ENCODE measurements at regions not wholly inside any gene's neighbourhood (a gene's known extent, or its start where the extent isn't known, plus 50 kb on each side); places are given as distances from the start of the nearest gene placed in this dataset.

GRCh38 chr9:11546231-11546630, 933.4 kb upstream of the PTPRD start:
- Histone ChIP-seq H3K27ac (no peak overlapping the region), H3K36me3 (no peaks in the 10 kb centered on the region), H3K4me3 (no peak overlapping the region), H3K27me3 (no peaks in the 10 kb centered on the region), H3K4me1 (no peaks in the 10 kb centered on the region), H3K9me3 (no peaks in the 10 kb centered on the region)
- TF ChIP-seq POLR2A (IDR thresholded peaks at IDR 0.05) (no peak), CTCF (IDR thresholded peaks at IDR 0.05) (no peak)
- DNase-seq, result no peak

- no peaks in the 10 kb centered on the region for H3K9me3 ChIP-seq
- no peak overlapping the region for H3K4me3 ChIP-seq
- no peak for DNase-seq
- no peak overlapping the region for H3K27ac ChIP-seq
- TF ChIP-seq CTCF (IDR thresholded peaks at IDR 0.05) (no peak), POLR2A (IDR thresholded peaks at IDR 0.05) (no peak)
- H3K4me1 ChIP-seq, result no peaks in the 10 kb centered on the region
- no peaks in the 10 kb centered on the region for H3K27me3 ChIP-seq
- no peaks in the 10 kb centered on the region for H3K36me3 ChIP-seq
Observed at GRCh38 chr9:11549311-11549794, 936.6 kb upstream of the PTPRD start.

GRCh38 chr9:11551106-11551505, 938.3 kb upstream of the PTPRD start:
- H3K9me3 ChIP-seq, result no peaks in the 10 kb centered on the region
- no peak for TF ChIP-seq POLR2A (IDR thresholded peaks at IDR 0.05)
- TF ChIP-seq CTCF (IDR thresholded peaks at IDR 0.05), result no peak
- H3K4me3 ChIP-seq, result no peak overlapping the region
- H3K36me3 ChIP-seq, result no peaks in the 10 kb centered on the region
- H3K27ac ChIP-seq, result no peak overlapping the region
- H3K27me3 ChIP-seq, result no peaks in the 10 kb centered on the region
- no peaks in the 10 kb centered on the region for H3K4me1 ChIP-seq
- no peak for DNase-seq

GRCh38 chr9:11558043-11558442, 945.2 kb upstream of the PTPRD start:
- Histone ChIP-seq H3K27me3 (no peaks in the 10 kb centered on the region), H3K4me1 (no peaks in the 10 kb centered on the region), H3K9me3 (peaks cover 0 to 4% (median 0%) of the 10 kb centered on the region in 4 donors), H3K4me3 (no peak overlapping the region), H3K27ac (no peak overlapping the region), H3K36me3 (no peaks in the 10 kb centered on the region)
- no peak for DNase-seq
- no peak for TF ChIP-seq POLR2A (IDR thresholded peaks at IDR 0.05)
- no peak for TF ChIP-seq CTCF (IDR thresholded peaks at IDR 0.05)

GRCh38 chr9:11559001-11559776, 946.4 kb upstream of the PTPRD start:
- Histone ChIP-seq H3K4me3 (no peak overlapping the region), H3K9me3 (peaks cover 0 to 4% (median 0%) of the 10 kb centered on the region in 4 donors), H3K4me1 (no peaks in the 10 kb centered on the region), H3K36me3 (no peaks in the 10 kb centered on the region), H3K27me3 (no peaks in the 10 kb centered on the region), H3K27ac (no peak overlapping the region)
- TF ChIP-seq CTCF (IDR thresholded peaks at IDR 0.05), result no peak
- TF ChIP-seq POLR2A (IDR thresholded peaks at IDR 0.05), result no peak
- DNase-seq, result no peak
